Adrenal gland (tissue), 9 donors: ENCODE measurements at regions not wholly inside any gene's neighbourhood (a gene's known extent, or its start where the extent isn't known, plus 50 kb on each side); places are given as distances from the start of the nearest gene placed in this dataset.

ENCODE experiments used
- DNase-seq, 7 donors: peaks; one replicate each; pipeline ENCODE4 v3.0.0-alpha.2; 2019 to 2020
- H3K27ac ChIP-seq, 5 donors: fragments of 200-600 bp; sonication (generic) in 4 of 5; 1 replicate in 3 of 5; 2 replicates in 2 of 5; pipeline versions ENCODE4 v1.5.1 to v1.8.0; 2016 to 2020; ENCODE audit warnings: mild to moderate bottlenecking in 1 of 5
- H3K27me3 ChIP-seq: fragments of 200-600 bp; 2 replicates; pipeline ENCODE4 v1.8.0; 2021
- H3K36me3 ChIP-seq, 2 donors: fragments of 200-600 bp; replicated peaks in 1 of 2; 1 replicate in 1 of 2; 2 replicates in 1 of 2; pipeline versions ENCODE4 v1.5.1 to v1.8.0; 2018 to 2022
- H3K4me1 ChIP-seq, 2 donors: fragments of 200-600 bp; replicated peaks in 1 of 2; 1 replicate in 1 of 2; 2 replicates in 1 of 2; pipeline versions ENCODE4 v1.5.1 to v1.8.0; 2018 to 2021
- H3K4me3 ChIP-seq, 4 donors: fragments of 200-600 bp; sonication (generic) in 3 of 4; one replicate each; pipeline ENCODE4 v1.5.1; 2016 to 2018
- H3K9me3 ChIP-seq, 3 donors: fragments of 200-600 bp; sonication (generic) in 1 of 3; replicated peaks in 1 of 3; 1 replicate in 2 of 3; 2 replicates in 1 of 3; pipeline versions ENCODE4 v1.5.1 to v1.8.0; 2016 to 2021
- CTCF ChIP-seq, 6 experiments: fragments of 450-650 bp in 4 of 6; fragments of 200-600 bp in 2 of 6; sonication (generic) in 1 of 6; IDR thresholded peaks; 1 replicate in 5 of 6; 2 replicates in 1 of 6; pipeline versions ENCODE4 v1.5.1 to v1.8.0; 2016 to 2021; ENCODE audit warnings: antibody characterized with exemption in 6 of 6, mild to moderate bottlenecking in 2 of 6, moderate library complexity in 1 of 6
- POLR2A ChIP-seq, 2 donors: fragments of 450-650 bp; IDR thresholded peaks; one replicate each; pipeline ENCODE4 v1.6.1; 2017; ENCODE audit warnings: antibody characterized with exemption in 2 of 2, mild to moderate bottlenecking in 2 of 2, moderate library complexity in 1 of 2
- WGBS, 4 donors: extraction: QIAGEN DNeasy Blood & Tissue Kit in 2 of 4; methylation state at CpG; one replicate each; pipeline versions ENCODE4 v1.1.5 to v1.1.7; 2013 to 2017; 5-methylcytosine and 5-hydroxymethylcytosine counted together
- intact Hi-C, 2 donors: fragments of 100-400 bp; cut with DNase I; formaldehyde crosslinking; loops; one replicate each; pipeline versions ENCODE4 v1.14.1 to v1.15.0; 2022 to 2023
- donor health status: healthy with polysubstance abuse.
- donor health status: Bipolar disorder and iron deficiency.
- donor health status: DM: yes; HTN: yes; CAD: no.
- donor health status: DM: no; HTN: no; CAD: no.
- donor health status: DM: no; HTN: no; CAD: no.

DNA sequence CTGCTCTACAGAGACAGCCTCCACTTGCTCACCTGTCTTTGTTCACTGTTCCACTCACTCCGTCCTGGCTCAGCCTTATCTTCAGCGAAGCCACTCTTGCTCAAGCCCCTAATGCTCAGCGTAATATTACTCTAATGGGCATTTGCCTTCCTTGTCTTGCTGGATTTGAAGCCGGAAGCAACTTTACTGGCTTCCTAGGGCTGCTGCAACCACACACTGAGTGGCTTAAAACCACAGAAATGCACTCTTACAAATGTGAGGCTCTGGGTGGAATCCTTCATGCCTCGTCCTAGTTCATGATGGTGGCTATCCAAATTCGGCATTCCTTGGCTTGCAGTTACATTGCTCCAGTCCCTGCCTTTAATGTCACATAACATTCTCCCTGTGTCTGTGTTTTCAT is 85.5 kb upstream of the MARCHF11 start:
- H3K27me3 ChIP-seq: no peaks in the 10 kb centered on the region
- WGBS, 4 donors: 82 to 89% (median 87%) methylated on average over 4 to 6 of the region's 6 CpGs
- H3K27ac ChIP-seq: no peak overlapping the region
- DNase-seq: no peak
- H3K9me3 ChIP-seq: no peaks in the 10 kb centered on the region
- no peak overlapping the region for H3K4me3 ChIP-seq
- H3K4me1 ChIP-seq: no peaks in the 10 kb centered on the region
- TF ChIP-seq POLR2A (IDR thresholded peaks at IDR 0.05): no peak
- no peak for TF ChIP-seq CTCF (IDR thresholded peaks at IDR 0.05)
- no peaks in the 10 kb centered on the region for H3K36me3 ChIP-seq
- intact Hi-C loops: no loop called here

DNA sequence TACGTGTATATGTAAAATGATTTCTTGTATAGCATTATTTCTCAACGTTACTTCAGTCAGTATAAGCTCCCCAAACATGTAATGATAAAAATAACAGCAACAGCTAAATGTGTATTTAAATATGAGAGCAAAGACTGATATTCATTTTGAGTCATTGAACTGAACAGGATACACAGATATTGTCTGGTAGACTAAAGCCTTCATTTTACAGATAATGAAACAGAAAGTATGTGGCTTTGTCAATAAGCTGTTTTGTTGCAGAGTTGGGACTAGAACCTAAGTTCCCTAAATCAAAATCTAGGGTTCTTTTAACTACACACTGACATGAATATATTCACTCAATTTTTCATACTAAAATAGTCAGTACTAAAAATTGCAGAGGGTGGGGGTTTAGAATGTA is 80.4 kb upstream of the MARCHF11 start:
- Histone ChIP-seq H3K27ac (no peak overlapping the region), H3K27me3 (no peaks in the 10 kb centered on the region), H3K9me3 (no peaks in the 10 kb centered on the region), H3K36me3 (no peaks in the 10 kb centered on the region), H3K4me3 (no peak overlapping the region), H3K4me1 (no peaks in the 10 kb centered on the region)
- intact Hi-C loops: no loop called here
- DNase-seq: no peak
- TF ChIP-seq POLR2A (IDR thresholded peaks at IDR 0.05) (no peak), CTCF (IDR thresholded peaks at IDR 0.05) (no peak)
- WGBS, 4 donors: 61 to 75% (median 65%) methylated on average over 2 of the region's 2 CpGs

DNA sequence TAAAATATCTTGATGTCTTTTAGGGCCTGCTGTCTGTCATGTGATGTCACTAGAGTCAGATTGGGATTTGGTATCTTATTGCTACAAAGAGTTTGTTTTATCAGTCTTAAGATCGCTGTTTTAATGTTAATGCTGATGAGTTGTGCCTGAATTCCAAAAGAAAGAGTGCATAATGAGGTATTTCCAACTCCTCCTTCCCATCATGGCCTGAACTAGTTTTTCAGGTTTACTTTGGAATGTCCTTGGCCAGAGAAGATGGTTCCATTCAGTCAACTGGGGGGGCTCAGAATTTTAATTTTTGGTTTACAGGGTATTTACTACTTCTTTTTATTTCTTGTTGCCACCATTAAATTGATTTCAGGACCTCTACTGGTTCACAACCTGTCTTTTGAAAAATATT is 74.3 kb upstream of the MARCHF11 start:
- no peak for TF ChIP-seq POLR2A (IDR thresholded peaks at IDR 0.05)
- TF ChIP-seq CTCF (IDR thresholded peaks at IDR 0.05): no peak
- 70 to 78% (median 75%) methylated on average over 1 of the region's 1 CpG for WGBS, 4 donors
- Histone ChIP-seq H3K36me3 (no peaks in the 10 kb centered on the region), H3K27ac (no peak overlapping the region), H3K9me3 (peaks cover 0 to 6% (median 0%) of the 10 kb centered on the region in 3 donors), H3K4me3 (no peak overlapping the region), H3K4me1 (no peaks in the 10 kb centered on the region), H3K27me3 (no peaks in the 10 kb centered on the region)
- DNase-seq: no peak
- intact Hi-C loops: no loop called here

DNA sequence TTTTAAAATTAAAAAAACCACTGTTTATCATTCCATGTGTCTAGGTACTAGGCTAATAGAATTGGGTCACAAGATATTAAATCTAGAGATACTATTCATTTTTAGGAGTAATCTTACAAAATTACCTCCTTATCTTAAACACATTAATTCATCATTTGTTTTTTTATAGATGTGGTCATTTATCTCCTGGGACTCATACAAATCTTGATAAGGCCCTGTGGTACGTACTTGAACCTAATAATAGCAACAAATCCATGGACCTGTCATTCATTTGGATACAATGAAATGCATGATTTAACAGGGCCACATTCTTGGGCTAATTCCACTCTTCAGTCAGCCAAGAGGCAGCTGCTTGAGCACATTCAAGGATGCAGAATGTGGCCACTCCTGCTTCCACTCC is 66.4 kb upstream of the MARCHF11 start:
- no peak overlapping the region for H3K27ac ChIP-seq
- H3K36me3 ChIP-seq: no peaks in the 10 kb centered on the region
- no peaks in the 10 kb centered on the region for H3K27me3 ChIP-seq
- TF ChIP-seq POLR2A (IDR thresholded peaks at IDR 0.05): no peak
- no peak for TF ChIP-seq CTCF (IDR thresholded peaks at IDR 0.05)
- peak in 1 of 7 donors; percentile 13 for DNase-seq
- no peak overlapping the region for H3K4me3 ChIP-seq
- no peaks in the 10 kb centered on the region for H3K4me1 ChIP-seq
- 5 to 15% (median 7%) methylated on average over 1 of the region's 1 CpG for WGBS, 4 donors
- intact Hi-C loops: no loop called here
- H3K9me3 ChIP-seq: no peaks in the 10 kb centered on the region
